Heart left ventricle (tissue), 16 donors: ENCODE measurements at regions not wholly inside any gene's neighbourhood (a gene's known extent, or its start where the extent isn't known, plus 50 kb on each side); places are given as distances from the start of the nearest gene placed in this dataset.

ENCODE experiments used
- ATAC-seq, 4 donors: fragments of 200-7000 bp; cut with Tn5 transposase; one replicate each; pipeline ENCODE4 v1.9.1; 2020 to 2022; ENCODE audit warnings: moderate library complexity in 4 of 4, mild to moderate bottlenecking in 3 of 4, moderate number of reproducible peaks in 1 of 4
- DNase-seq, 5 donors: peaks; one replicate each; pipeline ENCODE4 v3.0.0-alpha.2; 2020
- H3K27ac ChIP-seq, 12 donors: fragments of 200-600 bp; sonication (generic) in 4 of 12; one replicate each; pipeline versions ENCODE4 v1.5.0 to v1.8.0; 2016 to 2022; ENCODE audit warnings: mild to moderate bottlenecking in 2 of 12
- H3K27me3 ChIP-seq, 9 donors: fragments of 200-600 bp; sonication (generic) in 2 of 9; one replicate each; pipeline versions ENCODE4 v1.5.1 to v1.8.0; 2016 to 2022; ENCODE audit warnings: mild to moderate bottlenecking in 3 of 9
- H3K36me3 ChIP-seq, 9 donors: fragments of 200-600 bp; sonication (generic) in 2 of 9; one replicate each; pipeline versions ENCODE4 v1.5.0 to v1.8.0; 2018 to 2022; ENCODE audit warnings: mild to moderate bottlenecking in 2 of 9
- H3K4me1 ChIP-seq, 12 donors: fragments of 200-600 bp; sonication (generic) in 4 of 12; one replicate each; pipeline versions ENCODE4 v1.5.0 to v1.8.0; 2016 to 2022; ENCODE audit warnings: mild to moderate bottlenecking in 3 of 12
- H3K4me3 ChIP-seq, 12 donors: fragments of 200-600 bp; sonication (generic) in 4 of 12; one replicate each; pipeline versions ENCODE4 v1.5.0 to v1.8.0; 2017 to 2022; ENCODE audit warnings: mild to moderate bottlenecking in 9 of 12, moderate library complexity in 4 of 12
- H3K9me3 ChIP-seq, 12 donors: fragments of 200-600 bp; sonication (generic) in 4 of 12; one replicate each; pipeline versions ENCODE4 v1.5.0 to v1.8.0; 2016 to 2022; ENCODE audit warnings: mild to moderate bottlenecking in 1 of 12
- CTCF ChIP-seq, 12 donors: fragments of 200-600 bp; sonication (generic) in 4 of 12; IDR thresholded peaks; one replicate each; pipeline versions ENCODE4 v1.5.0 to v1.8.0; 2018 to 2022; ENCODE audit warnings: antibody characterized with exemption in 12 of 12, mild to moderate bottlenecking in 5 of 12
- POLR2A ChIP-seq, 2 donors: fragments of 450-650 bp; IDR thresholded peaks; one replicate each; pipeline ENCODE4 v1.6.1; 2017; ENCODE audit warnings: antibody characterized with exemption in 2 of 2, mild to moderate bottlenecking in 2 of 2, moderate library complexity in 2 of 2
- WGBS, 4 donors: extraction: QIAGEN DNeasy Blood & Tissue Kit in 2 of 4; methylation state at CpG; one replicate each; pipeline versions ENCODE4 v1.1.5 to v1.1.7; 2013 to 2018; 5-methylcytosine and 5-hydroxymethylcytosine counted together
- intact Hi-C, 10 donors: fragments of 100-400 bp; cut with DNase I; formaldehyde crosslinking; loops; one replicate each; pipeline versions ENCODE4 v1.11.1 to v1.14.2; 2022
- donor health status: ischemic (EF 13 %, LVEDD 7.1; RV severe dilation, severe dysfunction).
- donor health status: healthy with polysubstance abuse.
- donor health status: DM: no; HTN: yes; CAD: no.
- donor health status: DM: no; HTN: no; CAD: no.
- donor health status: ischemic (EF 25% LVEDD 6.9; RV normal size, moderate dysfunction).
- donor health status: ischemic (EF 25% LVEDD 5.7; RV mildly dilated, moderate dysfunction).
- donor health status: healthy.
- donor health status: DM: yes; HTN: yes; CAD: no.
- donor health status: ischemic (EF 35%, LVEDD 5.7; RV mildly dilated, moderate dysfunction).
- donor health status: nonischemic (EF 11% LVEDD 7.7; RV severe dilation, severe dysfunction).
- donor health status: DM: yes; HTN: yes; CAD: no.
- donor health status: PGD.
- donor health status: ischemic (EF 29% LVEDD 5.4; RV normal size, mild dysfunction).
- donor health status: nonischemic (EF 23%, LVEDD 6.1; RV moderate dilation, normal function).

GRCh38 chr13:61838568-61838967 lies 422.9 kb upstream of the PCDH20 start:
- WGBS, 4 donors = 75 to 88% (median 81%) methylated on average over 2 of the region's 2 CpGs
- H3K4me1 ChIP-seq = no peaks in the 10 kb centered on the region
- TF ChIP-seq CTCF (IDR thresholded peaks at IDR 0.05) (no peak), POLR2A (IDR thresholded peaks at IDR 0.05) (no peak)
- H3K36me3 ChIP-seq = no peaks in the 10 kb centered on the region
- no peaks in the 10 kb centered on the region for H3K9me3 ChIP-seq
- DNase-seq = no peak
- no peak overlapping the region for H3K27ac ChIP-seq
- intact Hi-C loops = no loop called here
- no peak for ATAC-seq
- no peaks in the 10 kb centered on the region for H3K27me3 ChIP-seq
- no peak overlapping the region for H3K4me3 ChIP-seq

GRCh38 chr13:61833228-61833627 lies 417.6 kb upstream of the PCDH20 start:
- no peaks in the 10 kb centered on the region for H3K4me1 ChIP-seq
- TF ChIP-seq POLR2A (IDR thresholded peaks at IDR 0.05) = no peak
- TF ChIP-seq CTCF (IDR thresholded peaks at IDR 0.05) = no peak
- H3K36me3 ChIP-seq = no peaks in the 10 kb centered on the region
- peaks cover 0 to 10% (median 0%) of the 10 kb centered on the region in 12 donors for H3K9me3 ChIP-seq
- H3K4me3 ChIP-seq = no peak overlapping the region
- no peak overlapping the region for H3K27ac ChIP-seq
- no peak for ATAC-seq
- intact Hi-C loops = no loop called here
- no peaks in the 10 kb centered on the region for H3K27me3 ChIP-seq
- 83 to 88% (median 87%) methylated on average over 3 of the region's 3 CpGs for WGBS, 4 donors
- DNase-seq = no peak

- no peaks in the 10 kb centered on the region for H3K27me3 ChIP-seq
- WGBS, 4 donors = 46 to 51% (median 48%) methylated on average over 2 of the region's 2 CpGs
- H3K36me3 ChIP-seq = no peaks in the 10 kb centered on the region
- H3K27ac ChIP-seq = no peak overlapping the region
- no peak overlapping the region for H3K4me3 ChIP-seq
- TF ChIP-seq POLR2A (IDR thresholded peaks at IDR 0.05) (no peak), CTCF (IDR thresholded peaks at IDR 0.05) (no peak)
- H3K4me1 ChIP-seq = no peaks in the 10 kb centered on the region
- ATAC-seq (no peak), DNase-seq (no peak)
- H3K9me3 ChIP-seq = peaks cover 0 to 12% (median 0%) of the 10 kb centered on the region in 12 donors
- intact Hi-C loops = no loop called here
Measured at GRCh38 chr13:61831026-61831425, 415.4 kb upstream of the PCDH20 start.

GRCh38 chr13:61830475-61830874 lies 414.8 kb upstream of the PCDH20 start:
- peaks cover 0 to 12% (median 0%) of the 10 kb centered on the region in 12 donors for H3K9me3 ChIP-seq
- WGBS, 4 donors = 33 to 53% (median 43%) methylated on average over 1 of the region's 1 CpG
- no peak overlapping the region for H3K4me3 ChIP-seq
- intact Hi-C loops = no loop called here
- no peak for ATAC-seq
- TF ChIP-seq CTCF (IDR thresholded peaks at IDR 0.05) (no peak), POLR2A (IDR thresholded peaks at IDR 0.05) (no peak)
- no peaks in the 10 kb centered on the region for H3K27me3 ChIP-seq
- H3K4me1 ChIP-seq = no peaks in the 10 kb centered on the region
- no peaks in the 10 kb centered on the region for H3K36me3 ChIP-seq
- DNase-seq = no peak
- H3K27ac ChIP-seq = no peak overlapping the region
